Right atrium auricular region (tissue), 2 donors: ENCODE measurements at regions not wholly inside any gene's neighbourhood (a gene's known extent, or its start where the extent isn't known, plus 50 kb on each side); places are given as distances from the start of the nearest gene placed in this dataset.

Source experiments
- DNase-seq: peaks from one replicate; pipeline ENCODE4 v3.0.0-alpha.2; 2019; ENCODE audit warnings: low spot score
- H3K27ac ChIP-seq, 2 donors: fragments of 200-600 bp; sonication (generic); 1 replicate in 1 of 2; 2 replicates in 1 of 2; pipeline ENCODE4 v1.5.1; 2016 to 2019
- H3K27me3 ChIP-seq, 2 donors: fragments of 200-600 bp; sonication (generic); one replicate each; pipeline versions ENCODE4 v1.5.1 to v1.6.0; 2017 to 2019
- H3K36me3 ChIP-seq: fragments of 200-600 bp; sonication (generic); one replicate; pipeline ENCODE4 v1.5.1; 2016
- H3K4me1 ChIP-seq, 2 donors: fragments of 200-600 bp; sonication (generic); one replicate each; pipeline versions ENCODE4 v1.5.1 to v1.6.0; 2017 to 2019
- H3K4me3 ChIP-seq, 2 donors: fragments of 200-600 bp; sonication (generic); 1 replicate in 1 of 2; 2 replicates in 1 of 2; pipeline ENCODE4 v1.5.1; 2017 to 2019; ENCODE audit warnings: mild to moderate bottlenecking in 1 of 2, moderate library complexity in 1 of 2
- H3K9me3 ChIP-seq, 2 donors: fragments of 200-600 bp; sonication (generic); one replicate each; pipeline ENCODE4 v1.5.1; 2019
- CTCF ChIP-seq, 2 donors: fragments of 200-600 bp; sonication (generic); IDR thresholded peaks; one replicate each; pipeline ENCODE4 v1.5.1; 2019; ENCODE audit warnings: antibody characterized with exemption in 2 of 2

GRCh38 chr18:41263956-41264355 is 691.1 kb upstream of the PIK3C3 start:
- TF ChIP-seq CTCF (IDR thresholded peaks at IDR 0.05), result no peak
- Histone ChIP-seq H3K4me1 (no peaks in the 10 kb centered on the region), H3K27me3 (no peaks in the 10 kb centered on the region), H3K27ac (no peak overlapping the region), H3K36me3 (no peaks in the 10 kb centered on the region), H3K4me3 (no peak overlapping the region), H3K9me3 (no peaks in the 10 kb centered on the region)
- no peak for DNase-seq

- TF ChIP-seq CTCF (IDR thresholded peaks at IDR 0.05), result no peak
- Histone ChIP-seq H3K4me1 (no peaks in the 10 kb centered on the region), H3K36me3 (no peaks in the 10 kb centered on the region), H3K9me3 (no peaks in the 10 kb centered on the region), H3K27me3 (no peaks in the 10 kb centered on the region), H3K4me3 (no peak overlapping the region), H3K27ac (no peak overlapping the region)
- DNase-seq, result no peak
These were observed 692.3 kb upstream of the PIK3C3 start for GRCh38 chr18:41262688-41263087.

- no peak for DNase-seq
- Histone ChIP-seq H3K27ac (no peak overlapping the region), H3K9me3 (peaks cover 0 to 5% of the 10 kb centered on the region in 2 donors), H3K36me3 (no peaks in the 10 kb centered on the region), H3K4me3 (no peak overlapping the region), H3K27me3 (no peaks in the 10 kb centered on the region), H3K4me1 (no peaks in the 10 kb centered on the region)
- TF ChIP-seq CTCF (IDR thresholded peaks at IDR 0.05), result no peak
These were observed 710.4 kb upstream of the PIK3C3 start for GRCh38 chr18:41244591-41245037.

- no peak overlapping the region for H3K27ac ChIP-seq
- no peak for DNase-seq
- H3K36me3 ChIP-seq, result no peaks in the 10 kb centered on the region
- TF ChIP-seq CTCF (IDR thresholded peaks at IDR 0.05), result no peak
- H3K9me3 ChIP-seq, result peaks cover 0 to 5% of the 10 kb centered on the region in 2 donors
- no peaks in the 10 kb centered on the region for H3K27me3 ChIP-seq
- H3K4me3 ChIP-seq, result no peak overlapping the region
- H3K4me1 ChIP-seq, result no peaks in the 10 kb centered on the region
These were observed 717.7 kb upstream of the PIK3C3 start for GRCh38 chr18:41237317-41237716.

DNA sequence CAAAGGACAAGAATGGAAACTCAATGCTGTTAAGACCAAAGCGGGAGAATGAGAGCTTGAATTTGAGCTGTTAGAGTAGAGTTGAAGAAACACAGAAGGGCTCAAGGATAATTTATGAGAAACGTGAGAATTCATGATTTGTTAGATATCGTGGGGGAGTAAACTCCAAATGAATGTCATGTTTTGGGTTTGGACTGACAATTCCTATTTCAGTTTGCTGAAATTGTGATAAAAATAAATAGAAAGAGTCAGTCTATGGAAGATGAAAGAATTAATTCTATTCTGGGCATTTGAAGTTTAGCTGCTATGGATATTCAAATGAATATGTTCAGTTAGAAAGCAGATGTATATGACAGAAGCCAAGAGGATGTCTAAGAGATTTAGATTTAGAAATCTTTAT is 723.4 kb upstream of the PIK3C3 start:
- H3K36me3 ChIP-seq, result no peaks in the 10 kb centered on the region
- no peak for TF ChIP-seq CTCF (IDR thresholded peaks at IDR 0.05)
- H3K9me3 ChIP-seq, result no peaks in the 10 kb centered on the region
- H3K4me3 ChIP-seq, result no peak overlapping the region
- no peaks in the 10 kb centered on the region for H3K27me3 ChIP-seq
- no peak overlapping the region for H3K27ac ChIP-seq
- no peak for DNase-seq
- H3K4me1 ChIP-seq, result no peaks in the 10 kb centered on the region

DNA sequence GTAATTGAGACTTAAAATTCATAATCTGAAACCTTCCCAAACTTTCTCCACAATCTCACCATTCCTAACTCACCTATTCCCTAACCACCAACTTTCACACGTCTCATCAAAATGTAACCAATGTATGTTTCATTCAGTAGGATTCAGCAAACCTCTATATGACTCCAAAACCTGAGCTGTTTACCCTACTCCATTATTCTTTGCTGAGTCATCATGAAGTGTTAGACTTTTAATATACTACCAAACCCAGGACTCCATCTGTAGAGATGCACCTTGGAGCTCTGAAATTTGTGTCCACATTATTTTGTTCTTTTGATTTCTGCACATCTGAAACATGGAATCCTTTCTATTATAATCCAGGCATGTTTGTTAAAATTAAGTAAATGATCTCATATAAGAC is 727.0 kb upstream of the PIK3C3 start:
- TF ChIP-seq CTCF (IDR thresholded peaks at IDR 0.05), result no peak
- Histone ChIP-seq H3K9me3 (no peaks in the 10 kb centered on the region), H3K27ac (no peak overlapping the region)

More for the DNA sequence above, 727.0 kb upstream of the PIK3C3 start:
- Histone ChIP-seq H3K4me1 (no peaks in the 10 kb centered on the region), H3K27me3 (no peaks in the 10 kb centered on the region), H3K36me3 (no peaks in the 10 kb centered on the region), H3K4me3 (no peak overlapping the region)
- DNase-seq, result no peak
